H1 (cell line): ENCODE measurements at regions not wholly inside any gene's neighbourhood (a gene's known extent, or its start where the extent isn't known, plus 50 kb on each side); places are given as distances from the start of the nearest gene placed in this dataset.

Source experiments
- CTCF ChIA-PET: fragments of 300-600 bp; sonication (Branson Sonifier 250); formaldehyde crosslinking; loops from one replicate; lab custom pipeline; 2021; ENCODE audit not compliant: partially characterized antibody; lab: Charles Lee
- POLR2A ChIA-PET: fragments of 300-600 bp; sonication (Branson Sonifier 250); formaldehyde crosslinking; loops from one replicate; lab custom pipeline; 2021; ENCODE audit warnings: inconsistent platforms; ENCODE audit not compliant: partially characterized antibody; lab: Charles Lee
- DNase-seq, 2 experiments: peaks; one replicate each; pipeline versions ENCODE4 v3.0.0 to v3.0.0-alpha.2; 2010 to 2022; ENCODE audit warnings: low spot score in 2 of 2, low read depth in 1 of 2, mixed read lengths in 1 of 2
- FAIRE-seq: peaks from 2 replicates; lab custom pipeline; 2011; peaks lifted over from hg19 to GRCh38; lab: Jason Lieb, UNC
- H2AFZ ChIP-seq: 2 replicates; pipeline ENCODE4 v1.8.1; 2012; ENCODE audit warnings: low read length, inconsistent platforms
- H2AK5ac ChIP-seq: 2 replicates; pipeline ENCODE4 v1.6.1; 2013; ENCODE audit warnings: low read depth, low read length
- H2BK120ac ChIP-seq: replicated peaks from 2 replicates; pipeline ENCODE3; 2013; ENCODE audit warnings: low read depth, low read length, inconsistent platforms
- H2BK12ac ChIP-seq: 2 replicates; pipeline ENCODE4 v1.6.1; 2013; ENCODE audit warnings: low read depth, low read length
- H2BK15ac ChIP-seq: 2 replicates; pipeline ENCODE4 v1.6.1; 2013; ENCODE audit warnings: low read length
- H2BK20ac ChIP-seq: 2 replicates; pipeline ENCODE4 v1.6.1; 2013; ENCODE audit warnings: low read length
- H2BK5ac ChIP-seq: 2 replicates; pipeline ENCODE4 v1.6.1; 2013; ENCODE audit warnings: low read depth, low read length
- H3K14ac ChIP-seq: 2 replicates; pipeline ENCODE4 v1.6.1; 2013; ENCODE audit warnings: inconsistent platforms; ENCODE audit not compliant: insufficient read length
- H3K18ac ChIP-seq: 2 replicates; pipeline ENCODE4 v1.6.1; 2013; ENCODE audit warnings: low read length; ENCODE audit errors: extremely low read depth
- H3K23ac ChIP-seq: 2 replicates; pipeline ENCODE4 v1.6.1; 2013; ENCODE audit warnings: inconsistent platforms; ENCODE audit not compliant: insufficient read length
- H3K23me2 ChIP-seq: 2 replicates; pipeline ENCODE4 v1.6.1; 2013; ENCODE audit warnings: low read depth, low read length
- H3K27ac ChIP-seq: 2 replicates; pipeline ENCODE4 v1.6.1; 2011; ENCODE audit warnings: low read depth, low read length, inconsistent platforms
- H3K27me3 ChIP-seq, 4 experiments: replicated peaks in 1 of 4; 1 replicate in 1 of 4; 2 replicates in 3 of 4; pipeline versions ENCODE4 v1.6.1 to v1.8.1; 2011 to 2013; ENCODE audit warnings: low read length in 3 of 4, mild to moderate bottlenecking in 3 of 4, inconsistent platforms in 2 of 4, mixed read lengths in 2 of 4, moderate library complexity in 1 of 4; ENCODE audit not compliant: control insufficient read depth in 3 of 4, insufficient read depth in 3 of 4; ENCODE audit errors: extremely low read depth in 1 of 4
- H3K36me3 ChIP-seq, 4 experiments: 2 replicates each; pipeline versions ENCODE4 v1.6.1 to v1.8.1; 2011 to 2013; ENCODE audit warnings: mild to moderate bottlenecking in 4 of 4, low read length in 3 of 4, moderate library complexity in 2 of 4, control low read depth in 1 of 4, inconsistent platforms in 1 of 4; ENCODE audit not compliant: insufficient read depth in 4 of 4, control insufficient read depth in 2 of 4
- H3K4ac ChIP-seq: replicated peaks from 2 replicates; pipeline ENCODE3; 2013; ENCODE audit warnings: low read length, low read depth, mixed read lengths, inconsistent platforms; ENCODE audit not compliant: insufficient read length
- H3K4me1 ChIP-seq, 4 experiments: replicated peaks in 1 of 4; 1 replicate in 1 of 4; 2 replicates in 3 of 4; pipeline versions ENCODE4 v1.6.1 to v1.8.1; 2011 to 2013; ENCODE audit warnings: low read length in 3 of 4, inconsistent platforms in 2 of 4, mixed read lengths in 1 of 4; ENCODE audit not compliant: insufficient read depth in 4 of 4, control insufficient read depth in 3 of 4
- H3K4me2 ChIP-seq, 2 experiments: 2 replicates each; pipeline versions ENCODE4 v1.6.1 to v1.8.1; 2011 to 2013; ENCODE audit warnings: low read depth in 2 of 2, low read length in 2 of 2, control low read depth in 1 of 2, inconsistent platforms in 1 of 2, mild to moderate bottlenecking in 1 of 2; ENCODE audit not compliant: insufficient read depth in 1 of 2
- H3K4me3 ChIP-seq, 4 experiments: fragments of 200-600, 300-600 bp in 1 of 4; sonication (generic), shearing (Covaris generic), sonication (Bioruptor Twin) in 1 of 4; 2 replicates each; pipeline versions ENCODE4 v1.5.1 to v1.8.1; 2011 to 2016; ENCODE audit warnings: low read length in 4 of 4, low read depth in 3 of 4, control low read depth in 2 of 4, inconsistent platforms in 2 of 4, mild to moderate bottlenecking in 2 of 4, mixed read lengths in 1 of 4, moderate library complexity in 1 of 4; ENCODE audit not compliant: insufficient read depth in 2 of 4; ENCODE audit errors: extremely low read depth in 1 of 4
- H3K56ac ChIP-seq: replicated peaks from 2 replicates; pipeline ENCODE3; 2013; ENCODE audit warnings: low read depth, mild to moderate bottlenecking, mixed read lengths, low read length, inconsistent platforms; ENCODE audit not compliant: insufficient read length
- H3K79me1 ChIP-seq: 2 replicates; pipeline ENCODE4 v1.6.1; 2013; ENCODE audit warnings: low read depth, low read length, control low read depth
- H3K79me2 ChIP-seq, 2 experiments: 2 replicates each; pipeline versions ENCODE4 v1.6.1 to v1.8.1; 2012 to 2013; ENCODE audit warnings: low read length in 2 of 2, mild to moderate bottlenecking in 2 of 2, inconsistent platforms in 1 of 2; ENCODE audit not compliant: insufficient read depth in 2 of 2, control insufficient read depth in 1 of 2
- H3K9ac ChIP-seq, 4 experiments: replicated peaks in 1 of 4; 1 replicate in 1 of 4; 2 replicates in 3 of 4; pipeline versions ENCODE4 v1.6.1 to v1.8.1; 2011 to 2013; ENCODE audit warnings: low read depth in 3 of 4, low read length in 3 of 4, control low read depth in 2 of 4, mild to moderate bottlenecking in 2 of 4, moderate library complexity in 2 of 4, inconsistent platforms in 1 of 4; ENCODE audit errors: extremely low read depth in 1 of 4
- H3K9me3 ChIP-seq, 2 experiments: 2 replicates each; pipeline versions ENCODE4 v1.6.1 to v1.8.1; 2012 to 2013; ENCODE audit warnings: mild to moderate bottlenecking in 2 of 2, moderate library complexity in 2 of 2, control low read depth in 1 of 2, inconsistent platforms in 1 of 2, low read depth in 1 of 2, low read length in 1 of 2, mixed read lengths in 1 of 2; ENCODE audit not compliant: insufficient read depth in 2 of 2
- H4K20me1 ChIP-seq, 2 experiments: replicated peaks in 1 of 2; 2 replicates each; pipeline versions ENCODE3 to v1.8.1; 2011 to 2013; ENCODE audit warnings: inconsistent platforms in 2 of 2, low read length in 2 of 2, mild to moderate bottlenecking in 1 of 2; ENCODE audit not compliant: insufficient read depth in 2 of 2, control insufficient read depth in 1 of 2
- H4K5ac ChIP-seq: 2 replicates; pipeline ENCODE4 v1.6.1; 2013; ENCODE audit warnings: low read length, low read depth, mixed read lengths, inconsistent platforms; ENCODE audit not compliant: insufficient read length
- H4K8ac ChIP-seq: 2 replicates; pipeline ENCODE4 v1.8.0; 2013; ENCODE audit warnings: mild to moderate bottlenecking, moderate library complexity, low read length, inconsistent platforms; ENCODE audit not compliant: insufficient read depth; ENCODE audit errors: extremely low read depth
- H4K91ac ChIP-seq: replicated peaks from 2 replicates; pipeline ENCODE3; 2013; ENCODE audit warnings: low read length, mixed read lengths, inconsistent platforms; ENCODE audit not compliant: insufficient read length
- KDM4A ChIP-seq: IDR thresholded peaks from one replicate; pipeline ENCODE4 v1.7.1; 2012; ENCODE audit warnings: low read depth, mild to moderate bottlenecking, moderate library complexity, low read length, inconsistent platforms; ENCODE audit not compliant: severe bottlenecking
- PHF8 ChIP-seq: fragments of 200-600 bp; sonication (generic); conservative IDR thresholded peaks from 2 replicates; pipeline ENCODE4 v1.7.1; 2012; ENCODE audit warnings: low read depth, mild to moderate bottlenecking, inconsistent platforms, low read length, moderate library complexity
- RBBP5 ChIP-seq: IDR thresholded peaks from 2 replicates; pipeline ENCODE4 v1.7.1; 2012; ENCODE audit warnings: low read depth, mild to moderate bottlenecking, inconsistent platforms, low read length, moderate library complexity, borderline replicate concordance
- SIX5 ChIP-seq: IDR thresholded peaks from 2 replicates; pipeline ENCODE4 v1.6.1; 2011; ENCODE audit warnings: mild to moderate bottlenecking, low read depth, low read length
- SRF ChIP-seq: IDR thresholded peaks from 2 replicates; pipeline ENCODE4 v1.6.1; 2011; ENCODE audit warnings: mild to moderate bottlenecking, low read depth, low read length, moderate library complexity

DNA sequence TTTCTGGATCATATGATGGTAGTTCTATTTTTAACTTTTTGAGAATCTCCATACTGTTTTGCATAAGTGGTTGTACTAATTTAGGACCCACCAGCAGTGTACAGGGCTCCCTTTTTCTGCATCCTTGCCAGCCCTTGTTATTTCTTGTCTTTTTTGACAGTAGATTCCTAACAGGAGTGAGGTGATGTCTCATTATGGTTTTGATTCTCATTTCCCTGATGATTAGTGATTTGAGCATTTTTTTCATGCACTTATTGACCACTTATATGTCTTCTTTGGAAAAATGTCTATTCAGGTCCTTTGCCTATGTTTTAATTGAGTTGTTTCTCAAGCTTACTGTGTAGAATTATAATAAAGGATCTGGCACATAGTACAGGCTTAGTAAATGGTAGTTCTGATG, 238.8 kb upstream of the BMPER start:
- Histone ChIP-seq H2BK12ac (no peak overlapping the region), H3K4ac (no peak overlapping the region), H3K23me2 (no peaks in the 10 kb centered on the region; the same call in 1 of the 2 replicates), H3K18ac (no peak overlapping the region), H2BK5ac (no peak overlapping the region), H3K9ac (no peak overlapping the region), H3K79me1 (no peaks in the 10 kb centered on the region), H4K5ac (no peak overlapping the region), H2BK15ac (no peak overlapping the region), H3K27me3 (no peaks in the 10 kb centered on the region), H2AFZ (no peak overlapping the region), H3K36me3 (no peaks in the 10 kb centered on the region), H4K20me1 (no peaks in the 10 kb centered on the region), H3K14ac (no peak overlapping the region), H3K79me2 (no peaks in the 10 kb centered on the region), H4K8ac (no peak overlapping the region), H3K27ac (no peak overlapping the region), H3K56ac (no peak overlapping the region), H3K23ac (no peak overlapping the region), H2BK120ac (no peak overlapping the region), H3K4me3 (no peak overlapping the region), H2AK5ac (no peak overlapping the region), H3K4me1 (peaks cover 0 to 4% (median 0%) of the 10 kb centered on the region in 4 experiments; a peak in 3 of 7 replicates), H3K4me2 (no peak overlapping the region), H3K9me3 (no peaks in the 10 kb centered on the region), H4K91ac (no peak overlapping the region), H2BK20ac (no peak overlapping the region)
- no peak for FAIRE-seq
- TF ChIP-seq PHF8, result no peak
- no peak for TF ChIP-seq RBBP5
- no peak for TF ChIP-seq SIX5
- TF ChIP-seq KDM4A, result no peak
- TF ChIP-seq SRF, result no peak
- CTCF ChIA-PET, result no interaction called here
- POLR2A ChIA-PET, result no interaction called here
- DNase-seq, result no peak
